ENCODE measurements at regions not wholly inside any gene's neighbourhood (a gene's known extent, or its start where the extent isn't known, plus 50 kb on each side); places are given as distances from the start of the nearest gene placed in this dataset.

- no peak overlapping the region for H3K27ac Mint-ChIP-seq
- H3K27me3 Mint-ChIP-seq: no peaks in the 10 kb centered on the region
- TF ChIP-seq CTCF (IDR thresholded peaks at IDR 0.05): no peak
- intact Hi-C loops (cut with micrococcal nuclease): no loop called here
- no peaks in the 10 kb centered on the region for H3K9me3 Mint-ChIP-seq
- ATAC-seq (no peak), DNase-seq (no peak)
- CTCF ChIA-PET: no interaction called here
- no peak overlapping the region for H3K4me3 Mint-ChIP-seq
- no peaks in the 10 kb centered on the region for H3K4me1 Mint-ChIP-seq (ENCODE audit: low read depth)
- no peaks in the 10 kb centered on the region for H3K36me3 Mint-ChIP-seq (ENCODE audit: low read depth)
- POLR2A ChIA-PET: no interaction called here
Measured at GRCh38 chr5:116788851-116789403, 214.3 kb upstream of the SEMA6A start.

DNA sequence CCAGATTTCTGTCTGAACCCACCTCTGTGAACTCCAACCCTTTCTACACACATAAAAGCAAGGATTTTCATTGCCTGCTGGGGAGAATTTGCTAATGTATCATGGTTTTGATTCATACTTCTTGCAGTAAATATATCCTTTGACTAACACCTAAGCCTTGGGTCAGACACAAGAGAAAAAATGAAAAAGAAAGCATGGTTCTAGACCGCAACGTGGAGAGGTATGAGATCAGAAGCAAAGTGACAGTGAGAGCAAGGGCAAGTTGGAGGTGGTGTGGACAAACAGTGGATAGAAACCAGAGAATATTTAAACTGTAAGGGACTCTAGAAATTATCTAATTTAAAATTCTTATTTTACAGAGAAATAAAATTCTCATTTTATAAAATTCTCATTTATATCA lies 212.9 kb upstream of the SEMA6A start:
- no peaks in the 10 kb centered on the region for H3K4me1 Mint-ChIP-seq (ENCODE audit: low read depth)
- H3K4me3 Mint-ChIP-seq: no peak overlapping the region
- intact Hi-C loops (cut with micrococcal nuclease): no loop called here
- POLR2A ChIA-PET: no interaction called here
- CTCF ChIA-PET: no interaction called here
- DNase-seq (no peak), ATAC-seq (no peak)
- H3K27ac Mint-ChIP-seq: no peak overlapping the region
- no peaks in the 10 kb centered on the region for H3K36me3 Mint-ChIP-seq (ENCODE audit: low read depth)
- no peaks in the 10 kb centered on the region for H3K9me3 Mint-ChIP-seq
- TF ChIP-seq CTCF (IDR thresholded peaks at IDR 0.05): no peak
- no peaks in the 10 kb centered on the region for H3K27me3 Mint-ChIP-seq

- POLR2A ChIA-PET: no interaction called here
- Mint-ChIP-seq H3K27me3 (no peaks in the 10 kb centered on the region), H3K4me1 (ENCODE audit: low read depth) (no peaks in the 10 kb centered on the region), H3K4me3 (no peak overlapping the region), H3K9me3 (no peaks in the 10 kb centered on the region), H3K36me3 (ENCODE audit: low read depth) (no peaks in the 10 kb centered on the region), H3K27ac (no peak overlapping the region)
- CTCF ChIA-PET: no interaction called here
- TF ChIP-seq CTCF (IDR thresholded peaks at IDR 0.05): no peak
- no peak for ATAC-seq
- no peak for DNase-seq
- intact Hi-C loops (cut with micrococcal nuclease): no loop called here
Measured at GRCh38 chr5:116785106-116785505, 210.5 kb upstream of the SEMA6A start.

- ATAC-seq (no peak), DNase-seq (no peak)
- TF ChIP-seq CTCF (IDR thresholded peaks at IDR 0.05): no peak
- no peaks in the 10 kb centered on the region for H3K36me3 Mint-ChIP-seq (ENCODE audit: low read depth)
- H3K4me1 Mint-ChIP-seq (ENCODE audit: low read depth): no peaks in the 10 kb centered on the region
- H3K27me3 Mint-ChIP-seq: no peaks in the 10 kb centered on the region
- H3K27ac Mint-ChIP-seq: no peak overlapping the region
- POLR2A ChIA-PET: no interaction called here
- CTCF ChIA-PET: no interaction called here
- no peaks in the 10 kb centered on the region for H3K9me3 Mint-ChIP-seq
- intact Hi-C loops (cut with micrococcal nuclease): no loop called here
- H3K4me3 Mint-ChIP-seq: no peak overlapping the region
Measured at GRCh38 chr5:116779846-116780245, 205.2 kb upstream of the SEMA6A start.

- POLR2A ChIA-PET: no interaction called here
- ATAC-seq (no peak), DNase-seq (no peak)
- Mint-ChIP-seq H3K4me1 (ENCODE audit: low read depth) (no peaks in the 10 kb centered on the region), H3K36me3 (ENCODE audit: low read depth) (no peaks in the 10 kb centered on the region), H3K27ac (no peak overlapping the region), H3K9me3 (no peaks in the 10 kb centered on the region), H3K27me3 (no peaks in the 10 kb centered on the region), H3K4me3 (no peak overlapping the region)
- CTCF ChIA-PET: no interaction called here
- no peak for TF ChIP-seq CTCF (IDR thresholded peaks at IDR 0.05)
- intact Hi-C loops (cut with micrococcal nuclease): no loop called here
Measured at GRCh38 chr5:116778651-116779280, 204.1 kb upstream of the SEMA6A start.
